Keratinocyte (primary cell): ENCODE measurements at regions not wholly inside any gene's neighbourhood (a gene's known extent, or its start where the extent isn't known, plus 50 kb on each side); places are given as distances from the start of the nearest gene placed in this dataset.

Source experiments
- CTCF ChIP-seq, 3 experiments: IDR thresholded peaks in 1 of 3; conservative IDR thresholded peaks in 1 of 3; optimal IDR thresholded peaks in 1 of 3; 2 replicates in 2 of 3; 3 replicates in 1 of 3; pipeline versions ENCODE3 to v1.5.1; 2011; ENCODE audit warnings: low read length in 3 of 3, mild to moderate bottlenecking in 3 of 3, moderate library complexity in 2 of 3, control low read depth in 1 of 3, inconsistent platforms in 1 of 3; ENCODE audit not compliant: insufficient read depth in 2 of 3; ENCODE audit errors: extremely low read depth in 1 of 3
- EZH2 ChIP-seq: IDR thresholded peaks from one replicate; pipeline ENCODE4 v1.6.1; 2012; ENCODE audit warnings: inconsistent platforms, mild to moderate bottlenecking, low read length, moderate library complexity

GRCh38 chr1:25034736-25035522 lies 104.9 kb upstream of the RUNX3 start:
- TF ChIP-seq CTCF (optimal IDR thresholded peaks at IDR 0.05 in 1 of 3, IDR thresholded peaks at IDR 0.05 in 1 of 3, conservative IDR thresholded peaks at IDR 0.05 in 1 of 3; ENCODE audit: extremely low read depth in 1 of 3, insufficient read depth in 2 of 3, low read length in 3 of 3) (no peak), EZH2 (no peak)
